K562 (cell line): ENCODE measurements at regions not wholly inside any gene's neighbourhood (a gene's known extent, or its start where the extent isn't known, plus 50 kb on each side); places are given as distances from the start of the nearest gene placed in this dataset.

Experiments used
- RBBP5 ChIP-seq: fragments of 200-600 bp; sonication (generic); IDR thresholded peaks from 2 replicates; pipeline ENCODE4 v1.6.1; 2012; ENCODE audit warnings: borderline replicate concordance, mild to moderate bottlenecking, low read length, control low read depth, inconsistent platforms; ENCODE audit not compliant: insufficient read depth, poor library complexity, severe bottlenecking
- TF ChIP-seq, protein P1 (sequence below): fragments of 450-650 bp; formaldehyde crosslinking; IDR thresholded peaks from 2 replicates; pipeline ENCODE4 v1.4.0; 2022; ENCODE audit warnings: mild to moderate bottlenecking, moderate library complexity
- TF ChIP-seq, protein P2 (sequence below), 3 experiments: IDR thresholded peaks in 2 of 3; conservative IDR thresholded peaks in 1 of 3; 2 replicates each; pipeline ENCODE4 v1.5.1; 2011 to 2012; ENCODE audit warnings: low read length in 3 of 3, mild to moderate bottlenecking in 3 of 3, control low read depth in 2 of 3, improper control_type of control experiment in 1 of 3, inconsistent platforms in 1 of 3, low read depth in 1 of 3, mixed read lengths in 1 of 3, moderate library complexity in 1 of 3; ENCODE audit not compliant: insufficient read depth in 2 of 3
- TF ChIP-seq, protein P3 (sequence below), 2 experiments: IDR thresholded peaks; 2 replicates each; pipeline ENCODE4 v1.6.1; 2012; ENCODE audit warnings: improper control_type of control experiment in 2 of 2, low read depth in 2 of 2, low read length in 2 of 2, borderline replicate concordance in 1 of 2
- TF ChIP-seq, protein P4 (sequence below): fragments of 450-650 bp; formaldehyde crosslinking; IDR thresholded peaks from 2 replicates; pipeline ENCODE4 v1.4.0; 2022; ENCODE audit warnings: missing genetic modification characterization

DNA sequence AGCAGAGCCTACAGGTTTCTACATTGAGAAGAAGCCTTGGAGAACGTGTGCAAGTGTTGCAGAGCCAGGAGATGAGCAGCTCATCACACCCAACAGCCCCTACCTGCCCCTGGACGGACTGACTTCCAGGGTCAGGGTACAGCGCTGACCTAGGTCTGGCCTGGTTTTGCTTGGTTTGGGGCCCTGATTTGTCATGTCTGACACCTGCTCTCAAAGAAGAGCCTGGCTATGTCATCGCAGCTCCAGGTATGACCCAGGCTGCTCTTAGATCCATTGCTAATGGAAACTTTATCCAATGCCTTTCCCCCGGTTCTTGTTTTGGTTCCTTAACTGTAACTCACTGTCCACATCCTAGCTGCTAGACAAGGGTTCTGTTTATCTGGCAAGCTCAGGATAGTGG, 149.5 kb downstream of the CXCL12 start:
- TF ChIP-seq, protein P1, sequence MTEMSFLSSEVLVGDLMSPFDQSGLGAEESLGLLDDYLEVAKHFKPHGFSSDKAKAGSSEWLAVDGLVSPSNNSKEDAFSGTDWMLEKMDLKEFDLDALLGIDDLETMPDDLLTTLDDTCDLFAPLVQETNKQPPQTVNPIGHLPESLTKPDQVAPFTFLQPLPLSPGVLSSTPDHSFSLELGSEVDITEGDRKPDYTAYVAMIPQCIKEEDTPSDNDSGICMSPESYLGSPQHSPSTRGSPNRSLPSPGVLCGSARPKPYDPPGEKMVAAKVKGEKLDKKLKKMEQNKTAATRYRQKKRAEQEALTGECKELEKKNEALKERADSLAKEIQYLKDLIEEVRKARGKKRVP (CRISPR knock-in tag), result no peak
- TF ChIP-seq, protein P2, sequence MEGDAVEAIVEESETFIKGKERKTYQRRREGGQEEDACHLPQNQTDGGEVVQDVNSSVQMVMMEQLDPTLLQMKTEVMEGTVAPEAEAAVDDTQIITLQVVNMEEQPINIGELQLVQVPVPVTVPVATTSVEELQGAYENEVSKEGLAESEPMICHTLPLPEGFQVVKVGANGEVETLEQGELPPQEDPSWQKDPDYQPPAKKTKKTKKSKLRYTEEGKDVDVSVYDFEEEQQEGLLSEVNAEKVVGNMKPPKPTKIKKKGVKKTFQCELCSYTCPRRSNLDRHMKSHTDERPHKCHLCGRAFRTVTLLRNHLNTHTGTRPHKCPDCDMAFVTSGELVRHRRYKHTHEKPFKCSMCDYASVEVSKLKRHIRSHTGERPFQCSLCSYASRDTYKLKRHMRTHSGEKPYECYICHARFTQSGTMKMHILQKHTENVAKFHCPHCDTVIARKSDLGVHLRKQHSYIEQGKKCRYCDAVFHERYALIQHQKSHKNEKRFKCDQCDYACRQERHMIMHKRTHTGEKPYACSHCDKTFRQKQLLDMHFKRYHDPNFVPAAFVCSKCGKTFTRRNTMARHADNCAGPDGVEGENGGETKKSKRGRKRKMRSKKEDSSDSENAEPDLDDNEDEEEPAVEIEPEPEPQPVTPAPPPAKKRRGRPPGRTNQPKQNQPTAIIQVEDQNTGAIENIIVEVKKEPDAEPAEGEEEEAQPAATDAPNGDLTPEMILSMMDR (IDR thresholded peaks at IDR 0.05 in 2 of 3, conservative IDR thresholded peaks at IDR 0.05 in 1 of 3; ENCODE audit: insufficient read depth in 2 of 3, low read depth in 1 of 3, low read length in 3 of 3), result no peak
- TF ChIP-seq, protein P3, sequence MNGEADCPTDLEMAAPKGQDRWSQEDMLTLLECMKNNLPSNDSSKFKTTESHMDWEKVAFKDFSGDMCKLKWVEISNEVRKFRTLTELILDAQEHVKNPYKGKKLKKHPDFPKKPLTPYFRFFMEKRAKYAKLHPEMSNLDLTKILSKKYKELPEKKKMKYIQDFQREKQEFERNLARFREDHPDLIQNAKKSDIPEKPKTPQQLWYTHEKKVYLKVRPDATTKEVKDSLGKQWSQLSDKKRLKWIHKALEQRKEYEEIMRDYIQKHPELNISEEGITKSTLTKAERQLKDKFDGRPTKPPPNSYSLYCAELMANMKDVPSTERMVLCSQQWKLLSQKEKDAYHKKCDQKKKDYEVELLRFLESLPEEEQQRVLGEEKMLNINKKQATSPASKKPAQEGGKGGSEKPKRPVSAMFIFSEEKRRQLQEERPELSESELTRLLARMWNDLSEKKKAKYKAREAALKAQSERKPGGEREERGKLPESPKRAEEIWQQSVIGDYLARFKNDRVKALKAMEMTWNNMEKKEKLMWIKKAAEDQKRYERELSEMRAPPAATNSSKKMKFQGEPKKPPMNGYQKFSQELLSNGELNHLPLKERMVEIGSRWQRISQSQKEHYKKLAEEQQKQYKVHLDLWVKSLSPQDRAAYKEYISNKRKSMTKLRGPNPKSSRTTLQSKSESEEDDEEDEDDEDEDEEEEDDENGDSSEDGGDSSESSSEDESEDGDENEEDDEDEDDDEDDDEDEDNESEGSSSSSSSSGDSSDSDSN (IDR thresholded peaks at IDR 0.05; ENCODE audit: borderline replicate concordance in 1 of 2, low read depth in 2 of 2, low read length in 2 of 2), result no peak
- TF ChIP-seq, protein P4, sequence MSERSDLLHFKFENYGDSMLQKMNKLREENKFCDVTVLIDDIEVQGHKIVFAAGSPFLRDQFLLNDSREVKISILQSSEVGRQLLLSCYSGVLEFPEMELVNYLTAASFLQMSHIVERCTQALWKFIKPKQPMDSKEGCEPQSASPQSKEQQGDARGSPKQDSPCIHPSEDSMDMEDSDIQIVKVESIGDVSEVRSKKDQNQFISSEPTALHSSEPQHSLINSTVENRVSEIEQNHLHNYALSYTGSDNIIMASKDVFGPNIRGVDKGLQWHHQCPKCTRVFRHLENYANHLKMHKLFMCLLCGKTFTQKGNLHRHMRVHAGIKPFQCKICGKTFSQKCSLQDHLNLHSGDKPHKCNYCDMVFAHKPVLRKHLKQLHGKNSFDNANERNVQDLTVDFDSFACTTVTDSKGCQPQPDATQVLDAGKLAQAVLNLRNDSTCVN (CRISPR knock-in tag), result no peak
- TF ChIP-seq RBBP5, result no peak
